ENCODE measurements at regions not wholly inside any gene's neighbourhood (a gene's known extent, or its start where the extent isn't known, plus 50 kb on each side); places are given as distances from the start of the nearest gene placed in this dataset.

DNA sequence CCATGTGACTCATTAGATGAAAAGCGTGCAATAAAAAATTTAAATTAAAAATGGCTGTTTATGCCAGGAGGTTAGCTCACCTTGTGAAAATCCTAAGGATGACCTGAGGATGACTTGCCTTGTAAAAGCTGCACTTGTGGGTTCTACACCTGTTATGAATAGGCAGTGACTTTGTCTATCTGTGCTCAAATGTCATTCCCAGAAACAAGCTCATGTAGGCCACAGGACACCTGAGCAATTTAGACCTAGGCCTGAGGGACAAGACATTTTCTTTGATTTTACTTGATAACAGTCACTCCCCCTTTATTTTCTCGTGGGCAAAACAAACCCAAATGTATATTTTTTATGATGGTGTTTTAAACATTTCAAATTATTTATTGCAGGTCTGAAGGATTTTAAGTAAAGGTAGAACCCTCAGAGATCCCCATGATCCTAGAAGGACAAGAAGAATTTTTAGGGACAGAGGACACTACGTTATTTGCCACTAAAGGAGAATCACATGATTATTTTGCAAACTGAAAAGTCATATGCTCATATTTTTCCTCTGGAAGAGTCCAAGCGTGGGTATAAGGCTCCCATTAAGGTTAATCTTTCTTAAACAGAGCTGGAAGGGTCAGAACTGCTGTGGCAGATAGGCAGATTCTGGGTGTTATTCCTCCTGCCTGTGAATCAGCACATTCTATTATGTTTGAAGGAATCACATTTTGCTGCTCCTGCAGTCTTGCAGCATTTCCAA is 277.5 kb upstream of the MAN1A1 start:
- TF ChIP-seq, protein P1, sequence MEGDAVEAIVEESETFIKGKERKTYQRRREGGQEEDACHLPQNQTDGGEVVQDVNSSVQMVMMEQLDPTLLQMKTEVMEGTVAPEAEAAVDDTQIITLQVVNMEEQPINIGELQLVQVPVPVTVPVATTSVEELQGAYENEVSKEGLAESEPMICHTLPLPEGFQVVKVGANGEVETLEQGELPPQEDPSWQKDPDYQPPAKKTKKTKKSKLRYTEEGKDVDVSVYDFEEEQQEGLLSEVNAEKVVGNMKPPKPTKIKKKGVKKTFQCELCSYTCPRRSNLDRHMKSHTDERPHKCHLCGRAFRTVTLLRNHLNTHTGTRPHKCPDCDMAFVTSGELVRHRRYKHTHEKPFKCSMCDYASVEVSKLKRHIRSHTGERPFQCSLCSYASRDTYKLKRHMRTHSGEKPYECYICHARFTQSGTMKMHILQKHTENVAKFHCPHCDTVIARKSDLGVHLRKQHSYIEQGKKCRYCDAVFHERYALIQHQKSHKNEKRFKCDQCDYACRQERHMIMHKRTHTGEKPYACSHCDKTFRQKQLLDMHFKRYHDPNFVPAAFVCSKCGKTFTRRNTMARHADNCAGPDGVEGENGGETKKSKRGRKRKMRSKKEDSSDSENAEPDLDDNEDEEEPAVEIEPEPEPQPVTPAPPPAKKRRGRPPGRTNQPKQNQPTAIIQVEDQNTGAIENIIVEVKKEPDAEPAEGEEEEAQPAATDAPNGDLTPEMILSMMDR (IDR thresholded peaks at IDR 0.05; ENCODE audit: low read depth, low read length): no peak
- H3K9me3 ChIP-seq (ENCODE audit: severe bottlenecking): no peaks in the 10 kb centered on the region
- H3K27ac ChIP-seq: no peak overlapping the region
- H3K27me3 ChIP-seq (ENCODE audit: insufficient read depth, low read depth, severe bottlenecking): no peaks in the 10 kb centered on the region
- H3K4me3 ChIP-seq (ENCODE audit: low read depth, low read length): no peak overlapping the region
- DNase-seq: no peak
- no peaks in the 10 kb centered on the region for H3K36me3 ChIP-seq

DNA sequence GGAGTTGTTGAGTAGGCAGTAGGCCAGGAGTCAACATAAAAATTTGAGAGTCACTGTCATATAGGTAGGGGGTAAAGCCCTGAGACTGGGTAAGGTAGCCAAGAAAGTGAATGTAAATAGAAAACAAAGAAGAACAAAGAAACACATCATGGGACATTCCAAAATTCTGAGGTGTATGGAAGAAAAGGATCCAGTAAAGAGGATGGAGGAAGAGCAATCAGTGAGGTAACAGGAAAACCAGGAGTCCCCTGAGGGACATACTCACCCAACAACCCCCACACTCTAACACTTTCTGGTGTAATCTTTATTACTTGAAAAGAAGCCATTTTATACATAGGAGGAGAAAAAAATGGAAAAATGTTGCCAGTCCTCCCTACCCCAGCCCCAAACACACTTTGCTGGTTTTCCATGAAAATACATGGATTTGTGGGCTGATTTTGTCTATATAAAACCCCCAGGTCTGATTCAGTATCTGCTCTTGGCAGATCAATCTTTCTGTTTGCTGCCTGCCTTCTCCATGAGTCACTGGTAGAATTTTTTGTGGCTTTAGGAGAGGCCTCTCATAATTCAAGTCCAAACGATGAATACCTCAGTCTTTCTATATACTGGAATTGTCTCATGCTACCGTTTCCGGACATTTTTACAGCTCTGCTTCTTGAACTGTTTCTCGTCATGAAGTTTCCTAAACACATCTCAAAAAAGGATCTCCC is 271.4 kb upstream of the MAN1A1 start:
- TF ChIP-seq, protein P1 (IDR thresholded peaks at IDR 0.05; ENCODE audit: low read depth, low read length): no peak
- DNase-seq: no peak
- no peaks in the 10 kb centered on the region for H3K27me3 ChIP-seq (ENCODE audit: insufficient read depth, low read depth, severe bottlenecking)
- no peaks in the 10 kb centered on the region for H3K36me3 ChIP-seq
- H3K9me3 ChIP-seq (ENCODE audit: severe bottlenecking): no peaks in the 10 kb centered on the region
- H3K4me3 ChIP-seq (ENCODE audit: low read depth, low read length): no peak overlapping the region
- no peak overlapping the region for H3K27ac ChIP-seq

- H3K27ac ChIP-seq: no peak overlapping the region
- H3K27me3 ChIP-seq (ENCODE audit: insufficient read depth, low read depth, severe bottlenecking): no peaks in the 10 kb centered on the region
- H3K4me3 ChIP-seq (ENCODE audit: low read depth, low read length): no peak overlapping the region
- TF ChIP-seq, protein P1 (IDR thresholded peaks at IDR 0.05; ENCODE audit: low read depth, low read length): no peak
- no peak for DNase-seq
- H3K36me3 ChIP-seq: no peaks in the 10 kb centered on the region
- no peaks in the 10 kb centered on the region for H3K9me3 ChIP-seq (ENCODE audit: severe bottlenecking)
Observed at GRCh38 chr6:119614138-119614537, 264.6 kb upstream of the MAN1A1 start.

GRCh38 chr6:119612911-119613381 is 263.4 kb upstream of the MAN1A1 start:
- Histone ChIP-seq H3K27ac (no peak overlapping the region), H3K9me3 (ENCODE audit: severe bottlenecking) (no peaks in the 10 kb centered on the region), H3K27me3 (ENCODE audit: insufficient read depth, low read depth, severe bottlenecking) (no peaks in the 10 kb centered on the region), H3K36me3 (no peaks in the 10 kb centered on the region), H3K4me3 (ENCODE audit: low read depth, low read length) (no peak overlapping the region)
- TF ChIP-seq, protein P1 (IDR thresholded peaks at IDR 0.05; ENCODE audit: low read depth, low read length): no peak
- DNase-seq: no peak

GRCh38 chr6:119612176-119612891 is 262.8 kb upstream of the MAN1A1 start:
- H3K9me3 ChIP-seq (ENCODE audit: severe bottlenecking): no peaks in the 10 kb centered on the region
- H3K36me3 ChIP-seq: no peaks in the 10 kb centered on the region
- H3K27me3 ChIP-seq (ENCODE audit: insufficient read depth, low read depth, severe bottlenecking): no peaks in the 10 kb centered on the region
- no peak for DNase-seq
- TF ChIP-seq, protein P1 (IDR thresholded peaks at IDR 0.05; ENCODE audit: low read depth, low read length): no peak
- no peak overlapping the region for H3K27ac ChIP-seq
- no peak overlapping the region for H3K4me3 ChIP-seq (ENCODE audit: low read depth, low read length)
